WERI-Rb-1 (cell line): ENCODE measurements at regions not wholly inside any gene's neighbourhood (a gene's known extent, or its start where the extent isn't known, plus 50 kb on each side); places are given as distances from the start of the nearest gene placed in this dataset.

Source experiments
- DNase-seq: peaks from one replicate; pipeline ENCODE4 v3.0.0-alpha.2; 2020
- H3K27ac ChIP-seq: fragments of 250-450 bp; sonication (Bioruptor Pico); 2 replicates; pipeline ENCODE4 v1.5.1; 2020; ENCODE audit warnings: mild to moderate bottlenecking, moderate library complexity
- H3K27me3 ChIP-seq: fragments of 250-450 bp; sonication (Bioruptor Pico); 2 replicates; pipeline ENCODE4 v1.5.1; 2021; ENCODE audit warnings: mild to moderate bottlenecking, low read depth, moderate library complexity; ENCODE audit not compliant: insufficient read depth, severe bottlenecking
- H3K36me3 ChIP-seq: fragments of 250-450 bp; sonication (Bioruptor Pico); 2 replicates; pipeline ENCODE4 v1.5.1; 2020; ENCODE audit warnings: mild to moderate bottlenecking, moderate library complexity
- H3K4me3 ChIP-seq: 2 replicates; pipeline ENCODE4 v1.5.1; 2011; ENCODE audit warnings: low read depth, mild to moderate bottlenecking, control low read depth, low read length
- H3K9me3 ChIP-seq: fragments of 250-450 bp; sonication (Bioruptor Pico); 2 replicates; pipeline ENCODE4 v1.5.1; 2021; ENCODE audit warnings: mild to moderate bottlenecking, moderate library complexity; ENCODE audit not compliant: severe bottlenecking
- TF ChIP-seq, protein P1 (sequence below): IDR thresholded peaks from 2 replicates; pipeline ENCODE4 v1.5.1; 2011; ENCODE audit warnings: low read depth, mild to moderate bottlenecking, control low read depth, inconsistent platforms, low read length

DNA sequence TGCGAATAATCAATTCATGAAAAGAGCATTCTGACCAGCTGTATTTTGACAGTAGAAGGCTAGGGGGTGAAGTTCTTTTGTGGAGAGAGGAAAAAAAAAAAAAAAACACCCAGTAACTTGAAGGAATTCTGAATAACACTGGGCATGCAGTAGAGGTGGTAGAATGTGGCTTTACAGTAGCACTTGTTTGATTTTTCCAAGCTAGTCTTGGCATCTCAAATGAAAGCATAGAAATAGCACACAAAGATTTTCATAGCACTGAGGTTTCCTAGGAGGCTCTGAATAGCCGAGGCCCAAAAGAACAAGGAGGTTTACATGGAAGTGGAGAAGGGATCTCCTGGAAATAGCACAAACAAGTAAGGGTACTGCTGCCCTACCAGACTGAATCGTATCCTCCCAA lies 470.2 kb upstream of the CDH20 start:
- Histone ChIP-seq H3K27me3 (no peaks in the 10 kb centered on the region), H3K36me3 (no peaks in the 10 kb centered on the region), H3K9me3 (no peaks in the 10 kb centered on the region), H3K4me3 (no peak overlapping the region), H3K27ac (no peak overlapping the region)
- TF ChIP-seq, protein P1, sequence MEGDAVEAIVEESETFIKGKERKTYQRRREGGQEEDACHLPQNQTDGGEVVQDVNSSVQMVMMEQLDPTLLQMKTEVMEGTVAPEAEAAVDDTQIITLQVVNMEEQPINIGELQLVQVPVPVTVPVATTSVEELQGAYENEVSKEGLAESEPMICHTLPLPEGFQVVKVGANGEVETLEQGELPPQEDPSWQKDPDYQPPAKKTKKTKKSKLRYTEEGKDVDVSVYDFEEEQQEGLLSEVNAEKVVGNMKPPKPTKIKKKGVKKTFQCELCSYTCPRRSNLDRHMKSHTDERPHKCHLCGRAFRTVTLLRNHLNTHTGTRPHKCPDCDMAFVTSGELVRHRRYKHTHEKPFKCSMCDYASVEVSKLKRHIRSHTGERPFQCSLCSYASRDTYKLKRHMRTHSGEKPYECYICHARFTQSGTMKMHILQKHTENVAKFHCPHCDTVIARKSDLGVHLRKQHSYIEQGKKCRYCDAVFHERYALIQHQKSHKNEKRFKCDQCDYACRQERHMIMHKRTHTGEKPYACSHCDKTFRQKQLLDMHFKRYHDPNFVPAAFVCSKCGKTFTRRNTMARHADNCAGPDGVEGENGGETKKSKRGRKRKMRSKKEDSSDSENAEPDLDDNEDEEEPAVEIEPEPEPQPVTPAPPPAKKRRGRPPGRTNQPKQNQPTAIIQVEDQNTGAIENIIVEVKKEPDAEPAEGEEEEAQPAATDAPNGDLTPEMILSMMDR, result no peak
- no peak for DNase-seq

DNA sequence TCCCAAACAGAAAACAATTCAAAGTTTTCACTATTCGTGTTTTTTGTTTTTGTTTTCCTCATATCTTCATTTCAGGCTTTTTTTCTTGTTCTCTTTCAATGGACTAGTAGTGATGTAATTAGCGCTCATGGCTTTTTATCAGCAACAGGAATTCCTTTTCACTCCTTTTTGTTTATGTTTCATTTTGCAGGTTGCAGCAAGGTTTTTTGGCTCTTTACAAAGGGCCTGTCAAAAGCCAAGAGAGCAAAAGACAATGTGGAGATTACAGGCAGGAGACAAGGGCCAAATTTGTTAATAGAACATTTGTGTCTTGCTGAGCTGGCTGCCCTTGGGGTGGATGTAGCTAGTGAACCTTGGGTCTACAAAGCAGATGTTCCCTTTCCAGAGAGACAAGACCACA lies 467.4 kb upstream of the CDH20 start:
- TF ChIP-seq, protein P1, result no peak
- Histone ChIP-seq H3K36me3 (no peaks in the 10 kb centered on the region), H3K27me3 (no peaks in the 10 kb centered on the region), H3K27ac (no peak overlapping the region), H3K9me3 (no peaks in the 10 kb centered on the region), H3K4me3 (no peak overlapping the region)
- no peak for DNase-seq

DNA sequence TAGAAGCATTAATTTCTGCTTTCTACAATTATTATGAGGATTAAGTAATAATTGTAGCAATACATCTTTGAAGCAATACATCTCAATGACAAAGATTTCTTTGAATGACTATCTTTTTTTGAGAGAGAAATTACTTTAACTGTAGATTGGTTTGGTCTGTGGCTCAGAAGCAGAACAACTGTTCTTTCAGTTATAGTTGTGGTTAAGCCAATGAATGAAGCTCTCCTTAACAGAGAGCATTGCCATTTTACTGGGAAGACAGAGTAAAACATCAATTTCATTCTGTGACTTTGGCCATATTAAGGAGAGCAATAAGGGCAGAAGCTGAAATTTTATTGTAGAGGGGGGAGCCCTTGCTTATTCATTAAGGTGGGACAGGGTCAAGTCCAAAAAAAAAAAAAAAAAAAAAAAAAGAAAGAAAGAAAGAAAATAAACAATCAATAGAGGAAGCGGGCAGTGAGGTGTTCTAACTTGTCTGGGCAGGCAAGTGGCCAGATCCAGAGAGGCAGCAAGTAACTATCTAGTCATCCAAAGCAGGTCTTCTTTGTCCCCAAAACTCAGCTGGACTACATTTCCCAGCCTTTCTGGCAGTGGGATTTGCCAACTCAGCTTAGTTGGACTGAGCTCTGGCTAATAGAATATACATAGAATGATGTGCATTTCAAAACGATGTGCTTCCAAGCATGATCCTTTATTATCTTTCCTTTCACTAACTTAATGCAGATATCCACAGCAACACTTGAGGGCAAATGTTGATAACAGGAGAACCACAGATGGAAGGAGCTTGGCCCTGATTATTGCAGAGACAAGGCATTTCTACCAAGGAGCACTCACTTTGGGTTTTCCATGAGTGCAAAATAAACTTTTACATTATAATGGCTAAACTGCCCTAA lies 462.7 kb upstream of the CDH20 start:
- no peak overlapping the region for H3K27ac ChIP-seq
- no peaks in the 10 kb centered on the region for H3K27me3 ChIP-seq
- DNase-seq, result no peak
- TF ChIP-seq, protein P1, result no peak
- no peak overlapping the region for H3K4me3 ChIP-seq
- H3K36me3 ChIP-seq, result no peaks in the 10 kb centered on the region
- H3K9me3 ChIP-seq, result no peaks in the 10 kb centered on the region

DNA sequence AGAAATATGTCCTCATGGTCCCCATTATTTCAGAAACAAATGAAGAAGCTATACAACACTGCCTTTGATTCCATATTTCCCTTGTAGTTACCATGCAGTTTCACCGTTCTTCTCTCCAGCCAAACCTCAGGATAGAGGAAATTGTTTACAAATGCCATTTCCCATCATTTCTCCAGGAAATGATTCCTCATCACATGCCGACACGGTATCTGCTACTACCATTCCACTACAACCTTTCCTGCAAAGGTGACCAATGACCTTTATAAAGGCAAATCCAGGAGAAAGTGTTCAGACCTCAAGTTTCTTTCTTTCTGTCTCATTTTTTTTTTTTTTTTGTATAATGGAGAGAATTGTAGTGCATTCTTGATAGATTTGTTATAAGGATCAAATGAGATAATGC lies 460.8 kb upstream of the CDH20 start:
- TF ChIP-seq, protein P1, result no peak
- DNase-seq, result no peak
- Histone ChIP-seq H3K36me3 (no peaks in the 10 kb centered on the region), H3K27me3 (no peaks in the 10 kb centered on the region), H3K9me3 (no peaks in the 10 kb centered on the region), H3K4me3 (no peak overlapping the region), H3K27ac (no peak overlapping the region)

DNA sequence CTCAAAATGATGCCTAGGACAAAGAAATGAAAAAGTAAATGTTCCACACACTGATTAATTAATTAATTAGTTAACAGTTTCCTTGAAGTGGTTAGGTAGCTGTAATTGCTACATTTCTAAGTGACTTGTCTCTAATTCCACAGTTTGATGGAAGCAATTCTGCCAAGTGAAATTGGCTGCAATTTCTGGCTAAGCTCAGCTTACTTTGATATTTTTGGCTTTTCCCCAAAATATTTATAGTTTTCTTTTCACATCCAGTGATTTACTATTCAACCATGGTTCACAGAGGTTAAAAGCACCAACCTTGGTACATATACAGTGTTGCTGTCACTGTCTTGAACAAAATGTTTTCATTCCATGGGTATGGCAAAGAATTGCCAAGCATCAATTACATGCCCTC lies 459.5 kb upstream of the CDH20 start:
- no peaks in the 10 kb centered on the region for H3K36me3 ChIP-seq
- no peak for DNase-seq
- no peak overlapping the region for H3K4me3 ChIP-seq
- H3K9me3 ChIP-seq, result no peaks in the 10 kb centered on the region
- H3K27ac ChIP-seq, result no peak overlapping the region
- no peaks in the 10 kb centered on the region for H3K27me3 ChIP-seq
- TF ChIP-seq, protein P1, result no peak
